ENCODE measurements at regions not wholly inside any gene's neighbourhood (a gene's known extent, or its start where the extent isn't known, plus 50 kb on each side); places are given as distances from the start of the nearest gene placed in this dataset.

- intact Hi-C loops (cut with micrococcal nuclease): no loop called here
These were observed 102.1 kb upstream of the SIAH1 start for GRCh38 chr16:48487287-48487686.

GRCh38 chr16:48481772-48482171, 96.6 kb upstream of the SIAH1 start:
- intact Hi-C loops (cut with micrococcal nuclease): no loop called here

GRCh38 chr16:48481211-48481610, 96.0 kb upstream of the SIAH1 start:
- intact Hi-C loops (cut with micrococcal nuclease): no loop called here

GRCh38 chr16:48479955-48480354, 94.7 kb upstream of the SIAH1 start:
- intact Hi-C loops (cut with micrococcal nuclease): no loop called here

- intact Hi-C loops (cut with micrococcal nuclease): no loop called here
These were observed 94.1 kb upstream of the SIAH1 start for GRCh38 chr16:48479329-48479728.

- intact Hi-C loops (cut with micrococcal nuclease): no loop called here
These were observed 93.2 kb upstream of the SIAH1 start for GRCh38 chr16:48478393-48478792.

GRCh38 chr16:48471435-48471834, 86.2 kb upstream of the SIAH1 start:
- intact Hi-C loops (cut with micrococcal nuclease): no loop called here

GRCh38 chr16:48462106-48462740, 77.0 kb upstream of the SIAH1 start:
- intact Hi-C loops (cut with micrococcal nuclease): no loop called here

- intact Hi-C loops (cut with micrococcal nuclease): no loop called here
These were observed 74.0 kb upstream of the SIAH1 start for GRCh38 chr16:48459167-48459566.

GRCh38 chr16:48454051-48454450, 68.8 kb upstream of the SIAH1 start:
- intact Hi-C loops (cut with micrococcal nuclease): no loop called here

GRCh38 chr16:48452991-48453760, 68.0 kb upstream of the SIAH1 start:
- intact Hi-C loops (cut with micrococcal nuclease): no loop called here

GRCh38 chr16:48451323-48451722, 66.1 kb upstream of the SIAH1 start:
- intact Hi-C loops (cut with micrococcal nuclease): no loop called here

- intact Hi-C loops (cut with micrococcal nuclease): no loop called here
These were observed 65.2 kb upstream of the SIAH1 start for GRCh38 chr16:48450367-48450766.

- intact Hi-C loops (cut with micrococcal nuclease): no loop called here
These were observed 63.7 kb upstream of the SIAH1 start for GRCh38 chr16:48448841-48449481.

GRCh38 chr16:48447940-48448536, 62.8 kb upstream of the SIAH1 start:
- intact Hi-C loops (cut with micrococcal nuclease): no loop called here

- intact Hi-C loops (cut with micrococcal nuclease): no loop called here
These were observed 62.2 kb upstream of the SIAH1 start for GRCh38 chr16:48447428-48447827.

- intact Hi-C loops (cut with micrococcal nuclease): no loop called here
These were observed 61.3 kb upstream of the SIAH1 start for GRCh38 chr16:48446534-48446920.

GRCh38 chr16:48445782-48446533, 60.7 kb upstream of the SIAH1 start:
- intact Hi-C loops (cut with micrococcal nuclease): no loop called here

GRCh38 chr16:48444574-48444973, 59.4 kb upstream of the SIAH1 start:
- intact Hi-C loops (cut with micrococcal nuclease): no loop called here

GRCh38 chr16:48442379-48442778, 57.2 kb upstream of the SIAH1 start:
- intact Hi-C loops (cut with micrococcal nuclease): no loop called here

- intact Hi-C loops (cut with micrococcal nuclease): no loop called here
These were observed 56.7 kb upstream of the SIAH1 start for GRCh38 chr16:48441863-48442279.

Measured in T-helper 2 cell treated with Interferon-gamma antibody and Interleukin-4, amounts not matched to agents 100 ng/mL and 5 ng/mL, for 36 hours (primary cell).